Caco-2 (cell line): ENCODE measurements at regions not wholly inside any gene's neighbourhood (a gene's known extent, or its start where the extent isn't known, plus 50 kb on each side); places are given as distances from the start of the nearest gene placed in this dataset.
"Not testable (repeated sequence)": the region's sequence is repeated elsewhere in the genome, so short reads cannot be mapped to it uniquely, and the experiment has no call there.

Experiments used
- BruUV-seq: library from RNA; stranded (reverse); fragments of 400-500 nt; replicated peaks from 2 replicates; lab custom pipeline; 2021; lab: Mats Ljungman, UMichigan
- CTCF ChIA-PET: fragments of 300-600 bp; sonication (Branson Sonifier 250); formaldehyde crosslinking; loops from one replicate; lab custom pipeline; 2022; ENCODE audit warnings: antibody characterized with exemption; lab: Charles Lee
- POLR2A ChIA-PET: fragments of 300-600 bp; sonication (Branson Sonifier 250); formaldehyde crosslinking; loops from one replicate; lab custom pipeline; 2022; ENCODE audit warnings: antibody characterized with exemption; lab: Charles Lee
- DNase-seq, 2 experiments: peaks; one replicate each; pipeline versions ENCODE4 v3.0.0 to v3.0.0-alpha.2; 2020 to 2022
- H3K27me3 ChIP-seq: replicated peaks from 2 replicates; pipeline ENCODE4 v1.6.0; 2011; ENCODE audit warnings: low read length; ENCODE audit not compliant: control insufficient read depth, insufficient read depth
- H3K36me3 ChIP-seq: 2 replicates; pipeline ENCODE4 v1.5.1; 2011; ENCODE audit warnings: low read length; ENCODE audit not compliant: control insufficient read depth, insufficient read depth
- H3K4me1 ChIP-seq: fragments of 250-450 bp; sonication (Bioruptor Pico); 2 replicates; pipeline ENCODE4 v1.5.1; 2020; ENCODE audit warnings: mild to moderate bottlenecking
- H3K4me3 ChIP-seq: 2 replicates; pipeline ENCODE4 v1.5.1; 2011; ENCODE audit warnings: low read depth, mild to moderate bottlenecking, control low read depth, low read length
- H3K9me3 ChIP-seq: fragments of 250-450 bp; sonication (Bioruptor Pico); 2 replicates; pipeline ENCODE4 v1.5.1; 2020; ENCODE audit warnings: mild to moderate bottlenecking, moderate library complexity
- H3K27ac Mint-ChIP-seq: one replicate; pipeline ENCODE4 v1.8.0; 2022; ENCODE audit warnings: mixed read lengths; ENCODE audit not compliant: unreplicated experiment
- H3K27me3 Mint-ChIP-seq: one replicate; pipeline ENCODE4 v1.8.0; 2022; ENCODE audit warnings: mixed read lengths; ENCODE audit not compliant: insufficient read depth, unreplicated experiment
- H3K36me3 Mint-ChIP-seq: one replicate; pipeline ENCODE4 v1.8.0; 2022; ENCODE audit warnings: mild to moderate bottlenecking, mixed read lengths; ENCODE audit not compliant: insufficient read depth, unreplicated experiment
- H3K4me1 Mint-ChIP-seq: one replicate; pipeline ENCODE4 v1.8.0; 2022; ENCODE audit warnings: low read depth, mixed read lengths; ENCODE audit not compliant: unreplicated experiment
- H3K4me3 Mint-ChIP-seq: one replicate; pipeline ENCODE4 v1.8.0; 2022; ENCODE audit warnings: mild to moderate bottlenecking, moderate library complexity, mixed read lengths; ENCODE audit not compliant: unreplicated experiment
- H3K9me3 Mint-ChIP-seq: one replicate; pipeline ENCODE4 v1.8.0; 2022; ENCODE audit warnings: mixed read lengths; ENCODE audit not compliant: unreplicated experiment
- intact Hi-C: fragments of 100-400 bp; cut with micrococcal nuclease; formaldehyde crosslinking; loops from one replicate; pipeline ENCODE4 v1.10.0; 2022; ENCODE audit not compliant: unreplicated experiment

DNA sequence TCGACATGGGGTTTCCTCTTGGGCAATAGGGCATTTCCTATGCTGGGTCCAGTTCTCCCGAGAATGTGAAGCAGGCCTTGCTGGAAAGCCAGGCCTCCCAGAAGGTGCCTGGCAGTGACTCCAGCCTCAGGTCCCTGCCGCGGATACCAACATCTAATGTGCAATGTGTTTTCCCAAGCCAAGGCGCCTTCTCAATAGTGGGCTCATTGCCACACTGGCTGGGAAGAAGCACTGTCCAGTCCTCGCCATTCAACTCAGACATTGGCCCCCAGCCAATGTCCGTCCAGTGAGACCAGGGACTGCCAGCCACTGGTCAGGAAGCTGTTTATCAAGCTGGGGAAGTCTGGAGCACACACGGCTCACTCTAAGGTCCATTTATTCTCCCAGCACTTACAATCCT is 317.9 kb downstream of the ANAPC1 start:
- intact Hi-C loops, H3K4me1 Mint-ChIP-seq: not testable (repeated sequence)

DNA sequence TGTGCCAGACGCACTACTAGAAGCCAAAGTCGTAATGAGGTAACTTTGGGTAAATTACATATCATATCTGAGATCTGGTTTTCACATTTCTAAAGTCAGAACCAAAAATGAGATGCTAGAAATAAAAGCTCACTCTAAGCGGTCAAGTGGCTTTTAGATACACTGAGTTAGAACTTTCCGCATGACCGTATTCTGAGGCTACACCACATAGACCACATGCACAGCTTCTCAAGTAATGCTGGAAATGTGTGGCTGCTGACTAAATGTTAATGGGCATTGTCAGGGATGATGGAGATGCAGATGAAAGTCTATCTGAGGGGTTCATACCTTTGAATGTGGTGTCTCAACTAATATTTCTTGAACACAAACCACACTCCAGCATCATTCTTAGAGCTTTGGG is 316.8 kb downstream of the ANAPC1 start:
- H3K4me3 Mint-ChIP-seq, H3K36me3 ChIP-seq, H3K4me3 ChIP-seq, H3K9me3 ChIP-seq, CTCF ChIA-PET, H3K9me3 Mint-ChIP-seq, H3K27me3 Mint-ChIP-seq, DNase-seq, intact Hi-C loops, H3K27ac Mint-ChIP-seq, H3K36me3 Mint-ChIP-seq, H3K4me1 Mint-ChIP-seq, H3K4me1 ChIP-seq, POLR2A ChIA-PET, H3K27me3 ChIP-seq, BruUV-seq: not testable (repeated sequence)

More for the DNA sequence above, 317.9 kb downstream of the ANAPC1 start:
- H3K36me3 ChIP-seq, H3K36me3 Mint-ChIP-seq, BruUV-seq, H3K4me1 ChIP-seq, DNase-seq, H3K27ac Mint-ChIP-seq, H3K9me3 ChIP-seq, CTCF ChIA-PET, H3K4me3 Mint-ChIP-seq, H3K27me3 ChIP-seq, H3K4me3 ChIP-seq, POLR2A ChIA-PET, H3K27me3 Mint-ChIP-seq, H3K9me3 Mint-ChIP-seq: not testable (repeated sequence)

DNA sequence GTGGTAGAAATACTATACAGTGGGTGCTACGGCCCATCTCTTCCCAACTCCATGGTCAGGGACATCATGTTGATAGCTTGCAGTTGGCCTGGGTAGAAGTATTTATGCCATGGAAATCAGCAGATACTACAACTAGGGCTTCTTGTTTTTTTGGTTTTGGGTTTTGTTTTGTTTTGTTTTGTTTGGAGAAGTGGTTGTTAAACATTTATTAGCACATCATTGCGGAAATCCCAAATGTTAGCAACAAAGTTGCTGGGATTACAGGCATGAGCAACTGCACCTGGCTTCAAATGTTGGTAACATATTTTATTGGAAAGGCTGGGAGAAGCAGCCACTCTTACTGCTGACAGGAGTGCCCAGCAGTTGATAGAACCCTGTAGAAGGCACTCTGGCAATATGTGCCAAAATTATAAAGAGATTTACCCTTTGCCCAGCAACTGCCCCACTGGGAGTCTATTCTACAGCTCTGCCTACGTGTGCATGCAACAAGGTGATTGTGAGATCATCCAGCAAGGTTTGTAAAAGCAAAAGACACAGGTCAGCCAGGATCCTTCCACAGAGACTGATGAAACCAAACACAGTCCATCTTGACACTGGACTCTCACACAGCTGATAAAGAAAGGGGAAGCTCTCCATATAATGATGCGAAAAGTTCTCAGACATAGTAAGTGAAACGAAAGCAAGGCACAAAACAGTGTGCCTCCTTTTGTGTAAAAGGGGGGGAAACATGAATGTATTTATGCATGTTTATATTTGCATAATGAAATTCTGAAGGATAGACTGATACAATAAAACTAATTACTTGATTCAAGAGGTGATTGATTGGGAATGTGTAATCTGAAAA is 314.4 kb downstream of the ANAPC1 start:
- H3K27me3 Mint-ChIP-seq, BruUV-seq, H3K4me1 Mint-ChIP-seq, H3K9me3 Mint-ChIP-seq, H3K4me3 ChIP-seq, H3K4me3 Mint-ChIP-seq, H3K27ac Mint-ChIP-seq, POLR2A ChIA-PET, H3K27me3 ChIP-seq, H3K9me3 ChIP-seq, H3K4me1 ChIP-seq, H3K36me3 Mint-ChIP-seq, H3K36me3 ChIP-seq, DNase-seq, intact Hi-C loops: not testable (repeated sequence)
- CTCF ChIA-PET: interaction anchor here (0.6 kb wide), 1 partner anchor 45 kb away, joined by 4 read pairs; no protein-coding TSS in a partner anchor

- DNase-seq, H3K4me3 Mint-ChIP-seq, H3K4me1 Mint-ChIP-seq, intact Hi-C loops, POLR2A ChIA-PET, H3K36me3 Mint-ChIP-seq, H3K9me3 Mint-ChIP-seq, BruUV-seq, H3K27ac Mint-ChIP-seq, CTCF ChIA-PET, H3K9me3 ChIP-seq, H3K4me1 ChIP-seq, H3K27me3 ChIP-seq, H3K4me3 ChIP-seq, H3K36me3 ChIP-seq, H3K27me3 Mint-ChIP-seq: not testable (repeated sequence)
Measured at GRCh38 chr2:111570300-111571114, 313.5 kb downstream of the ANAPC1 start.

- H3K36me3 ChIP-seq, H3K27ac Mint-ChIP-seq, CTCF ChIA-PET, POLR2A ChIA-PET, H3K27me3 Mint-ChIP-seq, H3K9me3 ChIP-seq, H3K4me3 Mint-ChIP-seq, H3K9me3 Mint-ChIP-seq, H3K36me3 Mint-ChIP-seq, DNase-seq, BruUV-seq, intact Hi-C loops, H3K4me1 ChIP-seq, H3K4me1 Mint-ChIP-seq, H3K27me3 ChIP-seq, H3K4me3 ChIP-seq: not testable (repeated sequence)
Measured at GRCh38 chr2:111574803-111575202, 309.2 kb downstream of the ANAPC1 start.

DNA sequence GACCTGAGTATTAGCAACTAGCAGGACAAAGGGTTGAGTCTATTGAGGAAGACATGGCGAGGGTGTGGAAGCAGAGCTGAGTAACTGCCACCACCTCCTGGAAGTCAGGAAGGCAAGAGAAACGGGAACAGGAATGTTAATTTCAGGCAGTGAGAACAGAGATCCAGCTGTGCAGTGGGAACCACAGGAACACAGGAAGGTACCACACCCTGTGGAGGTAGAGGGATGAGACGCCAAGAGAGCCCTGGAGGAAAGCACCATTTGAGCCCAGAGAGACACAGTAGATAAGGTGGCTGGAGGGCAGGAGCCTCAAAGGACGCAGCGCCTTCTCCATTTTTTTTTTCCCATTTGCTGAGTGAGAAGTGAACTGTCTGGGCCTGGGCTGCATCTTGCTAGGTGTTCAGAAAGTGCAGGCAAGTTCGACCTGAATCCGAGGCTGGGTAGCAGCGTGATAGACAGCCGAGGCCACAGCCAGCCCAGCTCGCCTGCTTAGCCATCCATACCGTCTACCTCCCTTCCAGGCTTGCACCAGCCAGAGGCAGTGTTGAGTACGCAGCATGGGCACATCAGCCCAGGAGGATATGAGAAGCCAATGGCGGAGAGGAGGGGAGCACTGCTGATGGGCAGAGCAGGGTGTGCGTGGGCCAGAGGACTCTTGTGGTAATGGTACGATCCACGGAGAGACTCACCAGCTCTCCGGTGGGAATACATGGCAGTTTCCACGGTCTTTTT is 306.7 kb downstream of the ANAPC1 start:
- H3K4me3 ChIP-seq, H3K36me3 Mint-ChIP-seq, H3K9me3 ChIP-seq, POLR2A ChIA-PET, H3K27ac Mint-ChIP-seq, CTCF ChIA-PET, DNase-seq, H3K36me3 ChIP-seq, intact Hi-C loops, H3K9me3 Mint-ChIP-seq, BruUV-seq, H3K4me3 Mint-ChIP-seq, H3K27me3 ChIP-seq, H3K4me1 Mint-ChIP-seq, H3K27me3 Mint-ChIP-seq, H3K4me1 ChIP-seq: not testable (repeated sequence)
